ENCODE measurements at regions not wholly inside any gene's neighbourhood (a gene's known extent, or its start where the extent isn't known, plus 50 kb on each side); places are given as distances from the start of the nearest gene placed in this dataset.

DNA sequence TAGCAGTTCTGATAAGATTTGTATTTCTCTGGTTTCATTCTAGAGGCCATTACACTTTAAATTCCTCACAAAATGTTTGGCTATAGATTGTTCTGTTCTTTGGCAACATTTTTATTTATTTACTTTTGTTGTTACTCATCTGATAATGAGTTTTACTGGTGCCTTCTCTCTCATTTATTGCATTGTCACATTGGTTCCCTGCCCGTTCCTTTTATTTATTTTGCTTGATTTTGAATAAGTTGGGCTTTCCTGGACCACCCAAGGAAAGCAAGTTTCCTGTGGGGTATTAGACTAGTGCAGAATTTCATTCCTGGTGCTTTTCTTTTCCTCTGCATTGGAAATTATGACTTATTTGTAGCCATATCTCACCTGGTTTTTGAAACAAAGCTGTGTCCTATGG is 232.0 kb downstream of the SOCS6 start:
- DNase-seq (ENCODE audit: low read depth in 2 of 2) = no peak

DNA sequence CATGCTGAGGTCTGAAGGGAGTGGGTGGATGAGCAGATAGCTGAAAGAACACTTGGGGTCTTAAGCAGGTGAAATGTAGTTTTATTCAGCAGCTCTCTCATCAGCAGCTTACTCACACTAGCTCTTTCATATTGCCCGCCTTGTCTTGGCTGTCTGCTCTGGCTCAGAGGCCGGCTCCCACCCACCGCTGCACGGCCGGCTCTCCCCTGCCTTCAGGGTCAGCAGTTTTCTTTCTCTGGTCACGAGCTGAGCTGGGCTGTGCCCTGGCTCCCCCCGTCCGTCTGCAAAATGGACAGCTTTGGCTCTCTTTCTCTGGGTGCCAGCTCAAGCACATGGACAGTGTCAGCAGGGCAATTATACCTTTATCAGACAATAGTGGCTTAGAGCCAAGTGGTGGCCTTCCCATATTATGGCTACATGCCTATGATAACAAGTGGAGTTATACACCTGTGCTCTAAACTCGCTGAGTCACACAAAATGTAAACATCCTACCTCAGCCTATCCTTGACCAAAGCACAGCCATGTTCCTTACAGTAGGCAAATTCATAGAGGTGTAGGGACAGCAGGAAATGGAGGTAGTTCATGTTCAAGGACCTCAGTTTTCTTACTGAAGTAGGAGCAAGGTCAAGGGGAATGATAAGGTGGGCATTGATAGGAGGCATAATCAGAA is 224.8 kb downstream of the SOCS6 start:
- DNase-seq (ENCODE audit: low read depth in 2 of 2) = no peak

DNA sequence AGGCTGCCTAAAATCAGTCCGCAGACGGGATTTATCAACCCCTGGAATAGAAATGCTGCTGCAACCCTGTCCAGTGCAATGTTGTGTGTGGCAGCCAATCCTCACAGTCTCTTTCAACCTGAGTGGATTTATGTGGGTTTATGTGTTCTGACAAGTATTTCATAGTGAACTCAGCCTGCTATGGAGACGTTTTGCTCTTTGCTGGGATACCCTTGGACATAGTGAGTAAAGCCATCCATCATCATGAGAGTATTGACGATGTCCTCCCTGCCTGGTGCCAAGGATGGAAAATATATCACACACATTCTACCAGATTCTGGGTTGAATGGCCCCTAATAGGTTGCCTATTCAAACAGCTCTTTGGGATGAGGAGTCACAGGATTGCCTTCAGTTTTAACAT is 219.1 kb downstream of the SOCS6 start:
- DNase-seq (ENCODE audit: low read depth in 2 of 2) = no peak

- DNase-seq (ENCODE audit: low read depth in 2 of 2) = no peak
Observed at GRCh38 chr18:70506511-70506910, 217.7 kb downstream of the SOCS6 start.

DNA sequence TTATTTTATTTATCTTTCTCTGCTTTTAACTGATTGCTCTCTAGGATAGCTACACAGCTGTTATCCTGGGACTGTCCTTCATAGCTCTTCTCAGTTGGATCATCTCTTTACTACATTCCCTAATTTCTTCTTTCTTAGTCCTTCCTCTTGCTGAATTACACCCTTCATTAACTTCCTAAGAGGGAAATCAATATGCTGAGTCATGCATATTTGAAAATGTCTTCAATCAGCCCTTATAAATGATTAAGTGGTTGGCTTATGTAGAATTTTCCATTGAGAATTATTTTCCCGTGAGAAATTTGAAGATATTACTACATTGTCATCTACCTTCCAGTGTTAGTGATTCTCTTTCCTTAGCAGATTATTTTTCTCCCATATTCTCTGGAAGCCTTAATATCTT is 214.2 kb downstream of the SOCS6 start:
- no peak for DNase-seq (ENCODE audit: low read depth in 2 of 2)

DNA sequence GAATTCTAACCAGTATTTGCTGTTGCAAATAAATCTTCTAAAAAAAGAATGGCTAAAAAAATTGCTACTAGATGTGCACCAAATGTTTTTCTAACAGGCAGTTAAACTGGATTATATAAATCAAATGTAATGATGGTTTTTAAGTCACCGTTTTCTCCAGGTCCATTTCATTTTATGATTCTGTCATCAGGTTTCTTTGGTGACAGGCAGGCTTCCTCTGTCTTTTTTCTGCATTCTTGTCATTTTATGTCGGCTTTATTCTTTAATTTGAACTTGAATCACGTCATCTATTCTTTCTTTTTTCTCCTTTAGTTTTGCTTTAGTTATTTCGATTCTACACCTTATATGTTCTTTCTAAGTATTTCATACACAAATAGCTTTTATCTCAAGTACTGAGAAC is 212.5 kb downstream of the SOCS6 start:
- no peak for DNase-seq (ENCODE audit: low read depth in 2 of 2)

- DNase-seq (ENCODE audit: low read depth in 2 of 2) = no peak
Observed at GRCh38 chr18:70500748-70501147, 211.9 kb downstream of the SOCS6 start.

DNA sequence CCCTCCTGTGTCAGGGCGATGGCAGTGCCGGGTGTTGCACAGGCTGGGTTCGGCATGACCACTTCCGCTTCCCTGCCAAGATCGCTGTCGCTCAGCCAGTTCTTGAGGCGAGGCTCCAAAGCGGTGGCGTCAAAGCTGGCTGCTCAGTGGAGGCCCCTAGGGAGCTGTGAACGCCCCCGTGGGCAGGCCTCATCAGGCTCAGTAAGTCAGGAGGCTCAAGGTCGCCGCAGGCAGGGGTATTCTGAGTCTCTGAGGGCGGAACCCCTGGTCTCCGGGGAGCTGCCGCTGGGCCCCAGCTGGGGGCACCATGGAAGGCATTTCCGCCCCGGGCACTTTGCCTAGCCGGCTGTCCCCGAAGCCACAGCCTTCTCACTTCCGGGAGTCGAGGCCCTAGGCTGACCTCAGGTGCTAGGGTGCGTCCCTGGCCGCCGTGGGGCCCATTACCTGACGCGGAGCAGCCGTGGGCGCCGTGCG is 210.4 kb downstream of the SOCS6 start:
- no peak for DNase-seq (ENCODE audit: low read depth in 2 of 2)

DNA sequence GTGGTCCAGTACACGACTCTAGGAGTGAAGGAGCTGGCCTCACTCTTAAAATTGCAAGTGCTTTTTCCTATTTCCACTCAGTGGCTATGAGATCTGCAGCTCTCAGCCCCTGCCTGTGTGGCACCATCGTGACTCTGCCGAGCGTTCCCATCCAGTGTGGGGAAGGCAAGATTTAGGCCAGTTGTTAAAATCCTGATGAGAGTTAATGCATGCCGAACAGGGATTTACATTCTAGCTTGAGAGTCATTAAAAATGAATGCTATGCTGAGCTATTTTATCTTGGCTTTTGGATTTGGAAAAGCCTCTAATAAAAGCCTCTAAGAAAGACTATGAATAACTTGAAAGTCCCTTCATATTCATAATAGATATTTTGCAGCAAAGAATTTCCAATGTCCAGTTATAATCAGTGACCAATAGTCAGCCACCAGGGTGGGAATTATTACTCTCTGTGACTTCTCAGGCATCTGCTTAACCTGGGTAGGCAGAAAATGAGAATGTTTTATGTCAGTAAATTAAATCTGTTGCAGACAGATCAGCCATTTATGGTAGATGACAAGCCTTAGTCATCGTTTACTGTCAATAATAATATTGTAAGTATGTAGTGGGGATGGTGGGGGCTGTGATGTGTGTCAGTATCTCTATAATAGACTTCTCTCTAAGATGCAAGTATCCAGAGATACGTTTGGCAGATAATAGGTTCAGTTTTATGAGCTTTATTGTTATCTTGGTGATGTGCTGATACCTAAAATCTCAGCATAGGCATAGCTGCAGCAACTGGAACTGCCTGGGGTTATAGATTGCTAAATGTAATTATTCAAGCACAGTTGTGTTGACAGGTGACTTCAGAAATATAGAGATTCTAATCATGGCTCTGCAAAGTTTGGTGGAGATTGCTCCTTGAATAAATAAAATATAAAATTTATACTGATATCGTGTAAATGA is 207.8 kb downstream of the SOCS6 start:
- no peak for DNase-seq (ENCODE audit: low read depth in 2 of 2)

- no peak for DNase-seq (ENCODE audit: low read depth in 2 of 2)
Observed at GRCh38 chr18:70494524-70494923, 205.7 kb downstream of the SOCS6 start.

DNA sequence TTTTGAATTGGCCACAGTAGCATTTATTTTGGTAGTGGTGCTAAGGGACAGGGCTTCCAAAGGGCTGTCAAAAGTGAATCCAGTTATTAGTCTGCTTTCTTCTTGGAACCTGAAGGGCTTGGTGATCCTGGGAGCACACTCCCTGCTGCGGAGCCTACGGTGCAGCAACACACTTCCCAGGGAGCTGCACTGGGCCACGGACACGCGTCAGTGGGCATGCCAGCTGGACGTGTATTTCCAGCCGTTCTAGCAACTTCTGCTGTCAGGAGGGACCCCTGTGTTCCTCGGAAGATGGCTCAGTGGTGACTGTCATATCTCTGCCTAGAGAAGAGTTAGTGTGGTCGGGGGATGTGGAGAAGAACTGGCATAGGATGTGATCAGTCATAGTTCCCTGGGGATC is 204.6 kb downstream of the SOCS6 start:
- DNase-seq (ENCODE audit: low read depth in 2 of 2) = no peak

DNA sequence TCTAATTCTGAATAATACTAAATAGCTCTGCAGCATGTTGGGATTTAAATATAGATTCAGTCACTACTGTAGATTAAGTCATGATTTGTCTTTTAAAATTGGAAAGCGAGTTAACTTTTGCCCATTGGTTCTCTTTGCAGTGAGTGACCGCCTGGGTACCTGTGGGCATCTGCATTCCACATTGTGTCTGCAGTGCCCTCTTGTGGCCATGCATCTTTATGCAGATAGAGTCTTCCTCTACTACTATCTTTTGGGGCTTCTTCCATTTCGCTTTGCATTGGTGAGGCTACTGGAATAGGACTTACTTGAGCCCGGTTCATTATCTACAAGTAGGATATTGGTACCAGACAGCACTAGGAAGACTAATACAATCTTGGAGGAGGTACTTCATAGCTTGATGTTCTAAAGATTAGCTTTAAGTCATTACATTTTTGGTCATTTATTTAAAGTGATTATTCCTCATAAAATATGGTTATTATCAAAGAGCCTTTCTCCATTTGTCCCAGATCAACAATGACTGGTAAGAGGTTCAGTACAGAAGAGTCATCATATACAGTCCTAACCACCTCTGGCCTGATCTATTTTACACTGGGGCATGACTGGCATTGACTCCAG is 203.0 kb downstream of the SOCS6 start:
- no peak for DNase-seq (ENCODE audit: low read depth in 2 of 2)

DNA sequence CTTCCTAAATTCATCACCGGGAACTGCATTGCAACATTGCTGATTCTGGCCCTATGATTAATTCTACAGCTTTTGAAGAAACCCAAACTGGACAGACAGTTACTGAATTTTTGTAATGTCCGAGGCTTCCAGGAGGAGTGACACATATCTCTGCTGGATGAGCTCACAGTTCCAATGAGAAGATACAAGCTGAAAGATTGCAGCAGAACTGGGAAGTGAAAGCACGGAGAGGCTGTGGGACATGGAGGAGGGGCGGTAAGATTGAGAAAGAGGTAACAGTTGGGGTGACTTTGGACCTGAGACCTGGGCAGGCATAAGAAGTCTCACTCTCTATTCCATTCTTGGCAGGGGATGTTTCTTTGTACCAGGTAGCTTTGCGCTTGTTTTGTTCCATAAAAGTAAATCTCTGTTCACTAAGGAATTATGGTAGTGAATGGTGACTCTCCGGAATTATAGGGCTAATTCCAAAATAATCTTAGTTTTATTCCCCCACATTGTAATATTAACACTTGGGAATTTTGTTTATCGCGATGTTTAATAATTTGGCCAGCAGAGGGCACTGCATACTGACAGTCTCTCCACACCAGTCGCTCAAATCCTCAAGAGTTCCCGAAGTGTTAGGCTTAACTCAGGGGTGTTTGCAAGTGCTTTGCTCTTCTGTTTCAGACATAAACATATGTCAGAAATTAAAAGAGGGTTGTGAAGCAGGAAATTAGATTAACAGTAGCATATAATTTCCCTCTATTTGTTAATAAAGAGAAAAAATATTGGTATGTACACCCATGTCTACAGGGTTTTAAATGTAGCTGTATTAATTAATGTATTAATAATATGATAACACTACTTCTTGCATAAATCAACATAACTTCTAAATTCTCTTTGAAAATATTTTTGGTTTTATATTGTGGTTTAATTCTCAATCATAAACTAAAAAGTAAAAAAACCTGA is 201.4 kb downstream of the SOCS6 start:
- DNase-seq (ENCODE audit: low read depth in 2 of 2) = peak; percentile 15 to 17

GRCh38 chr18:70489571-70489970 is 200.7 kb downstream of the SOCS6 start:
- DNase-seq (ENCODE audit: low read depth in 2 of 2) = no peak

DNA sequence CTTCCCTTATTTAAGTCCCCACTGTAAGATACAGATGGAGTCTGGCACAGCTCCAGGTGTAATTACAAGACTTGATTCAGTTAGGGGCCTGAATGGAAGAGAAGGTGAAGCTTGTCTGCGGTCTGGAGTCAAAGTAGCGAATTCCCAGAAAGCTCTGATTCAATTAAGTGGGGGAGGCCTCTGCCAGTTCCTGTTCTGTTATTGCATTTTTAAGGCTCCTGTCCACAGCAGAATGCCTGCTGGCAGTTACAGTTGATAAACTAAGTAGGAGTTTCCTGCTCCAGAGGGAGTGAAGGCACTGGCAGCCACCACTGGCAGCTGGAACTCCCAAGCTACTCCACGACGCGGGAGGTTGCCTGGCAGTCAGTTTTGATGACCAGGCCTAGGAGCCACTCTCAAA is 181.1 kb downstream of the SOCS6 start:
- DNase-seq (ENCODE audit: low read depth in 2 of 2) = no peak

DNA sequence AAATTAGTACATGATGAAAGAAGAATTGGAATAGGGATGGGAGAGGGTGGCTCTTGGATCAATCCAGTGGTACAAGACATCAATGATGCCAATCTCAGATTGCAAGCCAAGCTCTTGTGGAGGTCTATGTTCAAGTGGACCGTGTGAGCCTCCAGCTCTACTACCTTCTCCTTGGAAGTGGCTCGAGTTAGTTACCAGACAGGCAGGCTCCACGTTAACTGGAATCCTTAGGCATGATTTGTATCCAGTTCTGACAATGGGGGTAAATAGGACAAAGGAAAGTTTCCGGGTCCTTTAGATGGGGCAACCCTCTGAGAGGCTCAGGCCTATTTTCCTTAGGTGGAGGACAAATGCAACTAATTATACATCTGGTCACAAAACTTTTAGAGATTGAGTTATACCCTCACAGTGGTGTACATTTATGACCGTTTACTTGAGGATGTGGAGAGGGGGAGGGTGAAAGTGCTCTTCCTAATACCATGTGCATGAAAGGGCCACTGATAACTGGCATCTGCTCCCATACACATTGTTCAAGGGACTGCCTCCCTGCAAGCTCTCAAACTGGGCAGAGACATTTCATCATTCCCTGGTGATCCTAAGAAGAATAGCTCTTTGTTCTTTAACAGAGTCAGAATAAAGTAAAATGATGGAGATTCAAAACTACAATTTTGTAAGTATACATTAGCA is 180.2 kb downstream of the SOCS6 start:
- DNase-seq (ENCODE audit: low read depth in 2 of 2) = no peak

DNA sequence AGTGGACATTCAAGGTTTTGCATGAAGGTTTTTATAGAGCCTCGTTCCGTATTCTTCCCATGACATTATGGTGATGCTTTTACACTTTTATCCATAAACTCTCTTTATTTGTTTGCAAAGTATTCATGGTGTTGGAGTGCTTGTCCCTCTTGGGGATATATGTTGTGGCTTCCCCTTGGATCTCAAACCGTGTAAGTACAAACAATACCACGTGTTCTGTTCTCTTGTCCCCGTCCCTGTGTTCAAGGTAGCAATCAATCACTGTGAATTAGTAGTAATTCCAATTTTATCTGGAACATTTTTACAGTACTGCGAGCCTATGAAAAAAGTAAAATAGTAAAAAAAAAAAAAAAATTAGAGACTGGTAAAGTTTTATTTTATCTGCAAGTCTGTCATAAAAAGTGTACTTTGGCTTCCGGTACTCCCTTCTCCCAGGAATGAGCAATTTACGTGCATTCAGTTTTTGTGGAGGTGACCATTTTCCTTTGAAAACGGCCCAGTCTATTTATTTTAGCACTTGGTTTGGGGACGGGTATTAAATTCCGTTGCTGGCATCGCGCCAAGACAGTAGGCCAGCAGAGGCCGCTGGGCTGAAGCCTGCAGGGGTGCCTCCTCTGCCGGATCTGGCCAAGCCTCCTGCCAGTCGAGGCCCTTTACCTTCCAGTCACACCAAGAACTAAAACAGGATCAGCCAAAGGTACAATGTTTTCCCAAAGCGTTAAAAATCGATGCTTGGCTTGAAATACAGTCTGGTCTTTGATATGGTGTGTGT is 175.7 kb downstream of the SOCS6 start:
- DNase-seq (ENCODE audit: low read depth in 2 of 2) = peak; percentile 3 to 9

- DNase-seq (ENCODE audit: low read depth in 2 of 2) = no peak
Observed at GRCh38 chr18:70463085-70463484, 174.2 kb downstream of the SOCS6 start.

DNA sequence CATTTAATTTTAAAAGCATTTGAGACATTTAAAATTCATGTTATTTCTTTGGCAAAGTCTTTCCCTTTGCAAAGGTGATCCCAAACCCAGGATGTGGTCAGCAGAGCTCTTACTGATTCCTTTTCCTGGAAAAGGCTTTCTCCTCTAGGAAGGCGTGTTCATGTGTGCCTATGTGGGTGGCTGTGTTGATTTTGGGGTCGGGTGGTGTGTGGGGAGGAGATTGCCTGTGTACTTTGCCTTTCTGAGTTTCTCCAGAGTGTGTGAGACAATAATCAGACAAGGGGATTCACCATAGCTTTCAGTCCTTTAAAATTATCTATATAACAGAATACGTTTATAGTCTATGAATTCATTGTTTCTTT is 173.2 kb downstream of the SOCS6 start:
- no peak for DNase-seq (ENCODE audit: low read depth in 2 of 2)

All from fibroblast of skin of left biceps (primary cell).